Thyroid gland (tissue), 4 donors: ENCODE measurements at regions not wholly inside any gene's neighbourhood (a gene's known extent, or its start where the extent isn't known, plus 50 kb on each side); places are given as distances from the start of the nearest gene placed in this dataset.

ENCODE experiments used
- CTCF ChIP-seq, 6 experiments: fragments of 200-600 bp in 3 of 6; fragments of 450-650 bp in 3 of 6; sonication (generic) in 3 of 6; IDR thresholded peaks; one replicate each; pipeline ENCODE4 v1.5.1; 2016 to 2019; ENCODE audit warnings: antibody characterized with exemption in 6 of 6, mild to moderate bottlenecking in 2 of 6, inconsistent platforms in 1 of 6, moderate library complexity in 1 of 6
- POLR2A ChIP-seq, 2 donors: fragments of 450-650 bp; IDR thresholded peaks; one replicate each; pipeline ENCODE4 v1.6.1; 2017; ENCODE audit warnings: antibody characterized with exemption in 2 of 2, mild to moderate bottlenecking in 2 of 2, moderate library complexity in 1 of 2

- TF ChIP-seq CTCF (IDR thresholded peaks at IDR 0.05) = no peak
- TF ChIP-seq POLR2A (IDR thresholded peaks at IDR 0.05) = no peak
Measured at GRCh38 chr9:1202512-1203280, 152.5 kb downstream of the DMRT2 start.
